GM23248 (cell line): ENCODE measurements at regions not wholly inside any gene's neighbourhood (a gene's known extent, or its start where the extent isn't known, plus 50 kb on each side); places are given as distances from the start of the nearest gene placed in this dataset.
"Not testable (repeated sequence)": the region's sequence is repeated elsewhere in the genome, so short reads cannot be mapped to it uniquely, and the experiment has no call there.

Experiments used
- DNase-seq: peaks from one replicate; pipeline ENCODE4 v3.0.0-alpha.2; 2015
- H2AFZ ChIP-seq: fragments of 200-600 bp; sonication (generic); 2 replicates; pipeline ENCODE4 v1.6.1; 2016; ENCODE audit warnings: antibody characterized with exemption
- H3F3A ChIP-seq: fragments of 200-600 bp; sonication (generic); 2 replicates; pipeline ENCODE4 v1.6.1; 2016; ENCODE audit warnings: mild to moderate bottlenecking, antibody characterized with exemption, mixed run types; ENCODE audit not compliant: insufficient read depth
- H3K27ac ChIP-seq: fragments of 200-600 bp; sonication (generic); 2 replicates; pipeline ENCODE4 v1.5.1; 2016; ENCODE audit warnings: mild to moderate bottlenecking
- H3K27me3 ChIP-seq: fragments of 200-600 bp; sonication (generic); replicated peaks from 2 replicates; pipeline ENCODE4 v1.6.1; 2016; ENCODE audit warnings: mild to moderate bottlenecking; ENCODE audit not compliant: insufficient read depth
- H3K36me3 ChIP-seq: fragments of 200-600 bp; sonication (generic); 2 replicates; pipeline ENCODE4 v1.6.1; 2016; ENCODE audit warnings: low read depth, mild to moderate bottlenecking
- H3K4me1 ChIP-seq: fragments of 200-600 bp; sonication (generic); 2 replicates; pipeline ENCODE4 v1.6.1; 2016; ENCODE audit warnings: mild to moderate bottlenecking; ENCODE audit not compliant: insufficient read depth
- H3K4me2 ChIP-seq: fragments of 200-600 bp; sonication (generic); one replicate; pipeline ENCODE4 v1.6.1; 2016; ENCODE audit warnings: mild to moderate bottlenecking; ENCODE audit not compliant: unreplicated experiment
- H3K4me3 ChIP-seq: fragments of 200-600 bp; sonication (generic); 2 replicates; pipeline ENCODE4 v1.5.1; 2016; ENCODE audit warnings: mild to moderate bottlenecking
- H3K79me2 ChIP-seq: fragments of 200-600 bp; sonication (generic); 2 replicates; pipeline ENCODE4 v1.6.1; 2016; ENCODE audit warnings: mild to moderate bottlenecking; ENCODE audit not compliant: insufficient read depth
- H3K9ac ChIP-seq: fragments of 200-600 bp; sonication (generic); 2 replicates; pipeline ENCODE4 v1.6.1; 2016; ENCODE audit warnings: mild to moderate bottlenecking
- H3K9me2 ChIP-seq: fragments of 200-600 bp; sonication (generic); 2 replicates; pipeline ENCODE4 v1.6.1; 2016; ENCODE audit warnings: mixed run types, mild to moderate bottlenecking, moderate library complexity; ENCODE audit not compliant: insufficient read depth
- H3K9me3 ChIP-seq: fragments of 200-600 bp; sonication (generic); one replicate; pipeline ENCODE4 v1.6.1; 2017; ENCODE audit warnings: low read depth
- H4K20me1 ChIP-seq: fragments of 200-600 bp; sonication (generic); 2 replicates; pipeline ENCODE4 v1.6.0; 2016; ENCODE audit not compliant: insufficient read depth
- EZH2 ChIP-seq: fragments of 200-600 bp; sonication (generic); IDR thresholded peaks from 2 replicates; pipeline ENCODE4 v1.6.1; 2018; ENCODE audit warnings: antibody characterized with exemption, mild to moderate bottlenecking; ENCODE audit not compliant: insufficient read depth, poor library complexity, severe bottlenecking
- EZH2phosphoT487 ChIP-seq: fragments of 200-600 bp; sonication (generic); IDR thresholded peaks from 2 replicates; pipeline ENCODE4 v1.6.1; 2018; ENCODE audit warnings: antibody characterized with exemption, moderate library complexity, mild to moderate bottlenecking, low read depth; ENCODE audit not compliant: insufficient read depth
- WGBS, 2 experiments: methylation state at CpG; one replicate each; pipeline ENCODE4 v1.1.6; 2015 to 2017; ENCODE audit warnings: low lambda C conversion rate in 2 of 2, low coverage in 1 of 2; ENCODE audit errors: missing lambda C conversion rate in 2 of 2; 5-methylcytosine and 5-hydroxymethylcytosine counted together
- in situ Hi-C: fragments of 300-500 bp; cut with MboI; formaldehyde crosslinking; loops from 2 replicates; pipeline ENCODE4 v1.15.0; 2020

- Histone ChIP-seq H3F3A (no peaks in the 10 kb centered on the region), H3K27ac (no peak overlapping the region), H3K4me3 (no peak overlapping the region), H3K9me2 (no peaks in the 10 kb centered on the region), H3K79me2 (no peaks in the 10 kb centered on the region), H2AFZ (no peak overlapping the region), H3K9me3 (peaks cover 5% of the 10 kb centered on the region), H3K36me3 (no peaks in the 10 kb centered on the region), H3K4me1 (no peaks in the 10 kb centered on the region), H4K20me1 (no peaks in the 10 kb centered on the region), H3K27me3 (peaks cover 13% of the 10 kb centered on the region), H3K4me2 (no peak overlapping the region), H3K9ac (no peak overlapping the region)
- 56 to 70% methylated on average over 2 of the region's 2 CpGs for WGBS, 2 experiments
- TF ChIP-seq EZH2 (no peak), EZH2phosphoT487 (no peak)
- in situ Hi-C loops = loop anchor here (10.0 kb wide), 1 partner anchor 288 kb away; no protein-coding TSS in a partner anchor
- DNase-seq = no peak
These were observed 105.7 kb upstream of the TRPM1 start for GRCh38 chr15:31207246-31207645.

- H3K4me2 ChIP-seq, H3K79me2 ChIP-seq, H3F3A ChIP-seq, H3K27ac ChIP-seq, H3K4me1 ChIP-seq, H3K9ac ChIP-seq, H3K9me3 ChIP-seq, DNase-seq, H3K4me3 ChIP-seq, H3K9me2 ChIP-seq, H2AFZ ChIP-seq, H4K20me1 ChIP-seq, H3K36me3 ChIP-seq: not testable (repeated sequence)
- in situ Hi-C loops = loop anchor here (10.0 kb wide), 1 partner anchor 287 kb away; no protein-coding TSS in a partner anchor
- peaks cover 10% of the 10 kb centered on the region for H3K27me3 ChIP-seq
- 79 to 94% methylated on average over 1 of the region's 1 CpG for WGBS, 2 experiments
These were observed 106.3 kb upstream of the TRPM1 start for GRCh38 chr15:31207861-31208260.

- no peaks in the 10 kb centered on the region for H3K36me3 ChIP-seq
- in situ Hi-C loops = loop anchor here (10.0 kb wide), 1 partner anchor 286 kb away; no protein-coding TSS in a partner anchor
- H3F3A ChIP-seq = no peaks in the 10 kb centered on the region
- WGBS, 2 experiments = 58 to 62% methylated on average over 3 of the region's 3 CpGs
- no peaks in the 10 kb centered on the region for H3K79me2 ChIP-seq
- TF ChIP-seq EZH2 (no peak), EZH2phosphoT487 (no peak)
- no peak for DNase-seq
- no peak overlapping the region for H3K9ac ChIP-seq
- no peak overlapping the region for H3K4me2 ChIP-seq
- no peaks in the 10 kb centered on the region for H3K9me2 ChIP-seq
- H3K9me3 ChIP-seq = peaks cover 5% of the 10 kb centered on the region
- peaks cover 10% of the 10 kb centered on the region; the same call in 1 of the 2 replicates for H3K27me3 ChIP-seq
- H3K4me3 ChIP-seq = no peak overlapping the region
- no peak overlapping the region for H3K27ac ChIP-seq
- no peak overlapping the region for H2AFZ ChIP-seq
- no peaks in the 10 kb centered on the region for H3K4me1 ChIP-seq
- no peaks in the 10 kb centered on the region for H4K20me1 ChIP-seq
These were observed 107.3 kb upstream of the TRPM1 start for GRCh38 chr15:31208817-31209216.

GRCh38 chr15:31211353-31211752, 109.8 kb upstream of the TRPM1 start:
- no peaks in the 10 kb centered on the region; the same call in 1 of the 2 replicates for H3K27me3 ChIP-seq
- no peak overlapping the region for H3K4me3 ChIP-seq
- no peaks in the 10 kb centered on the region for H3K36me3 ChIP-seq
- H3K9me3 ChIP-seq = peaks cover 5% of the 10 kb centered on the region
- H3F3A ChIP-seq = no peaks in the 10 kb centered on the region
- 88 to 94% methylated on average over 4 of the region's 4 CpGs for WGBS, 2 experiments
- no peaks in the 10 kb centered on the region for H3K9me2 ChIP-seq
- DNase-seq = no peak
- no peak overlapping the region for H3K4me2 ChIP-seq
- no peak overlapping the region for H2AFZ ChIP-seq
- no peaks in the 10 kb centered on the region for H4K20me1 ChIP-seq
- no peaks in the 10 kb centered on the region for H3K79me2 ChIP-seq
- no peak overlapping the region for H3K9ac ChIP-seq
- in situ Hi-C loops = no loop called here
- TF ChIP-seq EZH2phosphoT487 (no peak), EZH2 (no peak)
- H3K27ac ChIP-seq = no peak overlapping the region
- no peaks in the 10 kb centered on the region for H3K4me1 ChIP-seq
